OCI-LY3 (cell line): ENCODE measurements at regions not wholly inside any gene's neighbourhood (a gene's known extent, or its start where the extent isn't known, plus 50 kb on each side); places are given as distances from the start of the nearest gene placed in this dataset.

Experiments used
- H2AFZ ChIP-seq: fragments of 200-600, 300-600 bp; shearing (Covaris generic); 2 replicates; pipeline ENCODE4 v1.6.0; 2014; ENCODE audit warnings: antibody characterized with exemption, low read depth, low read length
- H3K27ac ChIP-seq: fragments of 200-600, 300-600 bp; sonication (generic); 2 replicates; pipeline ENCODE4 v1.5.1; 2014; ENCODE audit warnings: mild to moderate bottlenecking, low read length, moderate library complexity, mixed read lengths
- H3K27me3 ChIP-seq: fragments of 200-600, 300-600 bp; sonication (generic); 2 replicates; pipeline ENCODE4 v1.6.1; 2014; ENCODE audit warnings: low read depth, low read length, mixed read lengths
- H3K36me3 ChIP-seq: fragments of 200-600, 300-600 bp; sonication (generic); replicated peaks from 2 replicates; pipeline ENCODE3; 2014; ENCODE audit warnings: low read depth, low read length, mixed read lengths
- H3K4me1 ChIP-seq: fragments of 300-600, 200-600 bp; sonication (generic); 2 replicates; pipeline ENCODE4 v1.6.1; 2014; ENCODE audit warnings: low read length, mixed read lengths
- H3K4me2 ChIP-seq: fragments of 200-600, 300-600 bp; sonication (generic); 2 replicates; pipeline ENCODE4 v1.6.1; 2014; ENCODE audit warnings: low read length, mixed read lengths
- H3K4me3 ChIP-seq: fragments of 300-600, 200-600 bp; sonication (generic); 2 replicates; pipeline ENCODE4 v1.5.1; 2014; ENCODE audit warnings: antibody characterized with exemption, mild to moderate bottlenecking, low read length, moderate library complexity
- H3K79me2 ChIP-seq: fragments of 300-600, 200-600 bp; shearing (Covaris generic); 2 replicates; pipeline ENCODE4 v1.6.1; 2014; ENCODE audit warnings: mild to moderate bottlenecking, low read length, mixed read lengths
- H3K9ac ChIP-seq: fragments of 300-600, 200-600 bp; shearing (Covaris generic); 2 replicates; pipeline ENCODE4 v1.6.0; 2014; ENCODE audit warnings: mild to moderate bottlenecking, low read length, moderate library complexity
- H3K9me3 ChIP-seq: fragments of 200-600, 300-600 bp; shearing (Covaris generic); 2 replicates; pipeline ENCODE4 v1.6.1; 2014; ENCODE audit warnings: low read length, mixed read lengths; ENCODE audit not compliant: insufficient read depth
- H4K20me1 ChIP-seq: fragments of 200-600, 300-600 bp; sonication (generic); 2 replicates; pipeline ENCODE4 v1.6.1; 2016; ENCODE audit warnings: low read length, mixed read lengths; ENCODE audit not compliant: insufficient read depth
- CTCF ChIP-seq: fragments of 200-600, 300-600 bp; sonication (generic); IDR thresholded peaks from 2 replicates; pipeline ENCODE4 v1.5.1; 2014; ENCODE audit warnings: antibody characterized with exemption, low read length, low read depth
- EZH2phosphoT487 ChIP-seq: fragments of 200-600 bp; shearing (Covaris generic); IDR thresholded peaks from 2 replicates; pipeline ENCODE4 v1.6.1; 2018; ENCODE audit warnings: antibody characterized with exemption, mixed run types, low read depth

GRCh38 chr2:118670276-118670675 lies 177.2 kb downstream of the EN1 start:
- H3K4me1 ChIP-seq, result no peaks in the 10 kb centered on the region
- TF ChIP-seq EZH2phosphoT487 (no peak), CTCF (no peak)
- H3K27me3 ChIP-seq, result no peaks in the 10 kb centered on the region
- no peak overlapping the region for H3K4me3 ChIP-seq
- H3K4me2 ChIP-seq, result no peak overlapping the region
- H2AFZ ChIP-seq, result no peak overlapping the region
- no peaks in the 10 kb centered on the region for H3K36me3 ChIP-seq
- H4K20me1 ChIP-seq, result no peaks in the 10 kb centered on the region
- H3K9ac ChIP-seq, result no peak overlapping the region
- no peaks in the 10 kb centered on the region for H3K79me2 ChIP-seq
- H3K27ac ChIP-seq, result no peak overlapping the region
- H3K9me3 ChIP-seq, result no peaks in the 10 kb centered on the region

GRCh38 chr2:118669654-118670053 lies 177.8 kb downstream of the EN1 start:
- no peaks in the 10 kb centered on the region for H3K9me3 ChIP-seq

GRCh38 chr2:118668431-118669424 lies 178.7 kb downstream of the EN1 start:
- no peak overlapping the region for H3K27ac ChIP-seq
- no peak overlapping the region for H2AFZ ChIP-seq

More at GRCh38 chr2:118669654-118670053, 177.8 kb downstream of the EN1 start:
- TF ChIP-seq CTCF (no peak), EZH2phosphoT487 (no peak)
- H3K27me3 ChIP-seq, result no peaks in the 10 kb centered on the region
- no peaks in the 10 kb centered on the region for H3K4me1 ChIP-seq
- H4K20me1 ChIP-seq, result no peaks in the 10 kb centered on the region
- H3K4me2 ChIP-seq, result no peak overlapping the region
- H3K9ac ChIP-seq, result no peak overlapping the region
- no peak overlapping the region for H3K27ac ChIP-seq
- H3K4me3 ChIP-seq, result no peak overlapping the region
- H3K79me2 ChIP-seq, result no peaks in the 10 kb centered on the region
- H2AFZ ChIP-seq, result no peak overlapping the region
- H3K36me3 ChIP-seq, result no peaks in the 10 kb centered on the region

More at GRCh38 chr2:118668431-118669424, 178.7 kb downstream of the EN1 start:
- Histone ChIP-seq H3K36me3 (no peaks in the 10 kb centered on the region), H3K4me2 (no peak overlapping the region), H4K20me1 (no peaks in the 10 kb centered on the region), H3K9ac (no peak overlapping the region), H3K4me3 (no peak overlapping the region), H3K4me1 (no peaks in the 10 kb centered on the region), H3K79me2 (no peaks in the 10 kb centered on the region), H3K9me3 (no peaks in the 10 kb centered on the region), H3K27me3 (no peaks in the 10 kb centered on the region; the same call in 1 of the 2 replicates)
- no peak for TF ChIP-seq EZH2phosphoT487
- TF ChIP-seq CTCF, result no peak
